ENCODE measurements at regions not wholly inside any gene's neighbourhood (a gene's known extent, or its start where the extent isn't known, plus 50 kb on each side); places are given as distances from the start of the nearest gene placed in this dataset.

DNA sequence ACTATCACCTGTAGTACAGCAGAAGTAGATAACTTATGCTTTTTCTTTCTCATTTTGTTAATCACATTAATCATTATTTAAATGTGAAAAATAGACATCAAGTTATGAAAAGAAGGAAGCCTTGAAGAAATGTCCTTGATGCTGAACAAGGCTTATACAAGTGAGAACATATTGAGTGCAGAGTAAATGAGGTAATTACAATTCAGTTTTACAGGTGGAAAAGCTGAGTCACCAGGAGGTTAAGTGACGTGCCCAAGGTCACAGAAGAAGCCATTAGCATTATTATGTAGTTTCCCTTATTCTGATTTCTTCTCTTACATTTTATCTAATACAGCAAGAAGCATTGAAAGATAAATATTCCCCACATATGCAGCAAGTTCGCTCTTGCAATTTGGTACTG lies 998.5 kb upstream of the CDH6 start:
- Mint-ChIP-seq H3K27me3 (ENCODE audit: low read depth) (no peaks in the 10 kb centered on the region), H3K9me3 (no peaks in the 10 kb centered on the region), H3K4me3 (no peak overlapping the region), H3K27ac (no peak overlapping the region), H3K4me1 (peaks cover 3 to 6% of the 10 kb centered on the region in 2 experiments; a peak in 2 of 4 replicates), H3K36me3 (ENCODE audit: insufficient read depth in 1 of 3, low read depth in 3 of 3) (peaks cover 0 to 3% (median 0%) of the 10 kb centered on the region in 3 experiments; a peak in 1 of 7 replicates)
- H3K9ac ChIP-seq (ENCODE audit: extremely low read depth, insufficient read length, low read length), result no peak overlapping the region
- H3K27me3 ChIP-seq (ENCODE audit: insufficient read depth, low read length), result no peaks in the 10 kb centered on the region
- TF ChIP-seq, protein P1, sequence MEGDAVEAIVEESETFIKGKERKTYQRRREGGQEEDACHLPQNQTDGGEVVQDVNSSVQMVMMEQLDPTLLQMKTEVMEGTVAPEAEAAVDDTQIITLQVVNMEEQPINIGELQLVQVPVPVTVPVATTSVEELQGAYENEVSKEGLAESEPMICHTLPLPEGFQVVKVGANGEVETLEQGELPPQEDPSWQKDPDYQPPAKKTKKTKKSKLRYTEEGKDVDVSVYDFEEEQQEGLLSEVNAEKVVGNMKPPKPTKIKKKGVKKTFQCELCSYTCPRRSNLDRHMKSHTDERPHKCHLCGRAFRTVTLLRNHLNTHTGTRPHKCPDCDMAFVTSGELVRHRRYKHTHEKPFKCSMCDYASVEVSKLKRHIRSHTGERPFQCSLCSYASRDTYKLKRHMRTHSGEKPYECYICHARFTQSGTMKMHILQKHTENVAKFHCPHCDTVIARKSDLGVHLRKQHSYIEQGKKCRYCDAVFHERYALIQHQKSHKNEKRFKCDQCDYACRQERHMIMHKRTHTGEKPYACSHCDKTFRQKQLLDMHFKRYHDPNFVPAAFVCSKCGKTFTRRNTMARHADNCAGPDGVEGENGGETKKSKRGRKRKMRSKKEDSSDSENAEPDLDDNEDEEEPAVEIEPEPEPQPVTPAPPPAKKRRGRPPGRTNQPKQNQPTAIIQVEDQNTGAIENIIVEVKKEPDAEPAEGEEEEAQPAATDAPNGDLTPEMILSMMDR (conservative IDR thresholded peaks at IDR 0.05), result no peak
- no peak overlapping the region for H2AK5ac ChIP-seq (ENCODE audit: insufficient read length, low read length)
- H3K79me1 ChIP-seq (ENCODE audit: insufficient read depth, low read depth, low read length, poor library complexity, severe bottlenecking), result no peaks in the 10 kb centered on the region
- H3K4me1 ChIP-seq (ENCODE audit: insufficient read depth, low read length), result no peaks in the 10 kb centered on the region
- H2BK5ac ChIP-seq (ENCODE audit: insufficient read length, low read length), result no peak overlapping the region
- H2AFZ ChIP-seq (ENCODE audit: low read length), result no peak overlapping the region
- H3K79me2 ChIP-seq (ENCODE audit: insufficient read depth, low read length), result no peaks in the 10 kb centered on the region
- WGBS (ENCODE audit: extremely low coverage, insufficient read length, low lambda C conversion rate), result no CpG with 5 or more reads among the region's 2 CpGs
- H3K4ac ChIP-seq (ENCODE audit: low read depth, low read length), result no peak overlapping the region
- no peak overlapping the region for H2BK120ac ChIP-seq (ENCODE audit: low read depth, low read length, poor library complexity, severe bottlenecking)
- no peak overlapping the region for H2BK20ac ChIP-seq (ENCODE audit: low read depth, low read length, poor library complexity, severe bottlenecking)
- H3K4me2 ChIP-seq (ENCODE audit: insufficient read depth, insufficient read length, low read length), result no peak overlapping the region
- H4K8ac ChIP-seq (replicated peaks; ENCODE audit: insufficient read length, low read depth, low read length), result no peak overlapping the region
- no peak overlapping the region for H3K27ac ChIP-seq (ENCODE audit: insufficient read length, low read depth, low read length)
- no peak overlapping the region for H3K56ac ChIP-seq (ENCODE audit: insufficient read length, low read depth, low read length)
- H3T11ph ChIP-seq (ENCODE audit: low read length), result no peak overlapping the region
- H4K20me1 ChIP-seq (ENCODE audit: control insufficient read depth, insufficient read depth, insufficient read length), result no peaks in the 10 kb centered on the region
- H3K23me2 ChIP-seq (ENCODE audit: insufficient read length, low read depth, low read length, poor library complexity, severe bottlenecking), result no peaks in the 10 kb centered on the region
- no peak overlapping the region for H4K5ac ChIP-seq (ENCODE audit: insufficient read length, low read depth, low read length)
- no peak overlapping the region for H3K14ac ChIP-seq (ENCODE audit: insufficient read depth, low read length)
- H4K91ac ChIP-seq (ENCODE audit: insufficient read length, low read depth, low read length), result no peak overlapping the region
- H3K9me3 ChIP-seq (ENCODE audit: control insufficient read depth, low read depth, low read length), result no peaks in the 10 kb centered on the region
- no peak overlapping the region for H3K23ac ChIP-seq (ENCODE audit: insufficient read length, low read depth, low read length)
- DNase-seq, result no peak
- no peak overlapping the region for H3K18ac ChIP-seq (ENCODE audit: insufficient read length, low read depth, low read length)
- H2BK12ac ChIP-seq (ENCODE audit: insufficient read length, low read depth, low read length), result no peak overlapping the region
- H2BK15ac ChIP-seq (ENCODE audit: low read depth, low read length), result no peak overlapping the region

Data from H9 (cell line).